HG02870 (cell line): ENCODE measurements at regions not wholly inside any gene's neighbourhood (a gene's known extent, or its start where the extent isn't known, plus 50 kb on each side); places are given as distances from the start of the nearest gene placed in this dataset.

Source experiments
- ATAC-seq: cut with Tn5 transposase; IDR thresholded peaks from one replicate; pipeline ENCODE4 v1.9.1; 2021; ENCODE audit warnings: mild to moderate bottlenecking, moderate library complexity; ENCODE audit not compliant: unreplicated experiment

DNA sequence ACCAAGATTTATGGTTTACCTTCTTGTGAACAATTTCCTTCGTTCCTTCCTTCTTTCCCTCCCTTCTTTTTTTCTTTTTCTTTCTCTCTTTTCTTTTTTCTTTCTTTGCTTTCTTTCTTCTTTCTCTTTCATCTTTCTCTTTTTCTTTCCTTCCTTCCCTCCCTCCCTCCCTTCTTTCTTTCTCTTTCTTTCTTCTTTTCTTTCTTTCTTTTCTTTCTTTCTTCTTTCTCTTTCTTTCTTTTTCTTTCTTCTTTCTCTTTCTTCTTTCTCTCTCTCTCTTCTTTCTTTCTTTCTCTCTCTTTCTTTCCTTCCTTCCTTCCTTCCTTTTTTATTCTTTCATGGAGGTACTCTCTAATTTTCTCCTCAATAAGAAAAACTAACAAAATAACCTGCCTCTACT, 462.1 kb upstream of the ATP2B1 start:
- no peak for ATAC-seq

GRCh38 chr12:90167518-90168208, 459.0 kb upstream of the ATP2B1 start:
- no peak for ATAC-seq

- ATAC-seq, result no peak
Observed at GRCh38 chr12:90166671-90167070, 458.0 kb upstream of the ATP2B1 start.

DNA sequence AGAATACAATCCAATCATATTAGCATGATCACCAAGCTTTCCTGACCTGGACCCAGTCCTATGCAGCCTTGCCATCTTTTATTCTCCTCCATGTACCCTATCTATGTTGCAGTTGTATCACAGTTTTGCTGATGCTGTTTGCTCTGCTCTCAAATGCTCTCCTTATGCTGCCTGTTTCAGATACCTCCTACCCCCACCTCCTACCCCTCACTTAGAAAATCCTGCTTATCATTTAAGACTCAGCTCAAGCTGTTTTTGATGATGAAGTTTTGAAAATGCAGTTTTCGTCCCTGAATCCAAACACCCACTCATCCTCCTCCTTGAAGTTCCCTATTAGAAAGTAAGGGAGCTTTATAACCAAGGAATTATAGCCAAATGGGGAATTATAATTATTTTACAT, 457.4 kb upstream of the ATP2B1 start:
- no peak for ATAC-seq

GRCh38 chr12:90163975-90164374, 455.3 kb upstream of the ATP2B1 start:
- no peak for ATAC-seq

GRCh38 chr12:90153827-90154226, 445.2 kb upstream of the ATP2B1 start:
- ATAC-seq, result no peak

- no peak for ATAC-seq
Observed at GRCh38 chr12:90152897-90153624, 444.4 kb upstream of the ATP2B1 start.

GRCh38 chr12:90151491-90152015, 442.9 kb upstream of the ATP2B1 start:
- ATAC-seq, result no peak

DNA sequence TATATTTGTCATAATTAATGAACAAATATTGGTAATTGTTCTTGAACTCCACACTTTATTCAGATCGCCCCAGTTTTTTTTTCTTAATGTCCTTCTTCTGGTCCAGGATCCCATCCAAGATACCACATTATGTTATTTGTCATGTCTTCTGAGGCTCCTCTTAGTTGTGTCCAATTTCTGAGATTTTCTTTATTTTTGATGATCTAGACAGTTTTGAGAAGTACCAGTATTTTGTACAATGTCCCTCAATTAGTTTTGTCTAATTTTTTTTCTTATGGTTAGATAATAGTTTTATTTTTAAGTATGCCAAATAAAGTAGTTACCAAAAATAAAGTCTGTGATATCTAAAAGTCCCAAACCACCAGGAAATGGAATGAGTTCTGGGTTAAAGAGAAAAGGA, 440.8 kb upstream of the ATP2B1 start:
- no peak for ATAC-seq

DNA sequence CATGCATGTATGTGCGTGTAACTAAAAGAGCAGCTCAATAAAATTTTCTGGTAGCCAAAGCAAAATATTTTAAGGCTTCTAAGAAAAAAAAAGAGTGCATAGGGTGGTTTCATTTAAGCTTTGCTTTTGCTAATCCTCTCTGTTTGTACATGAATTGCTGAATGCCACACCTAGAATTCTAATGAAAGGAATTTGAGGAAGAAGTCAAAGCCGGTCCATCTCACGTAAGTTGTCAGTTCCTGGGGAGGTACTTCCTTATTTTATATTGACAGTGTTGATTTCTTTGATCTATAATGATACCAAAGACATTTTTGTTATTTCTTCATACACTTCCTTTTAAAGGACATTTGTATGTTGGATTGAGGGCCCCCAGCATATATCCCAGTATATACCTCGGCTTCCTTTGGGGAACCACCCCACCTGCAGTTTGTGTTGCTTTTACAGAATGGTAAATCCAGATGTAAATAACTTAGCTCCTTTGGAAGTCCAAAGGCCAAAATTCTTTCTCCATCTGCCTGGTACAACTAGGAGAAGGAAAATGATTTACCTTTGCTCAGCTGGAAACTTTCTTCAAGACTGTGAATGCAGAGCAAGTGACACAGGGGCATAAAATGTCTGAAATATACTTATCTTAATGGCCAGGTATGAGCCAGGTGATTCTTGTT, 420.9 kb upstream of the ATP2B1 start:
- no peak for ATAC-seq

- no peak for ATAC-seq
Observed at GRCh38 chr12:90128526-90128925, 419.9 kb upstream of the ATP2B1 start.

DNA sequence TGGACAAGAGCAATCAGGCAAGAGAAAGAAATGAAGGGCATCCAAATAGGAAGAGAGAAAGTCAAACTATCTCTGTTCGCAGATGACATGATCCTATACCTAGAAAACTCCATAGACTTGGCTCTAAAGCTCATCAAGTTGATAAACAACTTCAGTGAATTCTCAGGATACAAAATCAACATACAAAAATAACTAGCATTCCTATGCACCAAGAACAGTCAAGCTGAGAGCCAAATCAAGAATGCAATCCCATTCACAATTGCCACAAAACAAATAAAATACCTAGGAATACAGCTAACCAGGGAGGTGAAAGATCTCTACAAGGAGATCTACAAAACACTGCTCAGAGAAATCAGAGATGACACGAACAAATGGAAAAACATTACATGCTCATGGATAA, 417.5 kb upstream of the ATP2B1 start:
- no peak for ATAC-seq

- no peak for ATAC-seq
Observed at GRCh38 chr12:90124914-90125313, 416.3 kb upstream of the ATP2B1 start.

GRCh38 chr12:90124289-90124688, 415.7 kb upstream of the ATP2B1 start:
- ATAC-seq, result no peak

GRCh38 chr12:90122681-90123080, 414.0 kb upstream of the ATP2B1 start:
- no peak for ATAC-seq

- no peak for ATAC-seq
Observed at GRCh38 chr12:90120627-90121026, 412.0 kb upstream of the ATP2B1 start.

- no peak for ATAC-seq
Observed at GRCh38 chr12:90112666-90113065, 404.0 kb upstream of the ATP2B1 start.

DNA sequence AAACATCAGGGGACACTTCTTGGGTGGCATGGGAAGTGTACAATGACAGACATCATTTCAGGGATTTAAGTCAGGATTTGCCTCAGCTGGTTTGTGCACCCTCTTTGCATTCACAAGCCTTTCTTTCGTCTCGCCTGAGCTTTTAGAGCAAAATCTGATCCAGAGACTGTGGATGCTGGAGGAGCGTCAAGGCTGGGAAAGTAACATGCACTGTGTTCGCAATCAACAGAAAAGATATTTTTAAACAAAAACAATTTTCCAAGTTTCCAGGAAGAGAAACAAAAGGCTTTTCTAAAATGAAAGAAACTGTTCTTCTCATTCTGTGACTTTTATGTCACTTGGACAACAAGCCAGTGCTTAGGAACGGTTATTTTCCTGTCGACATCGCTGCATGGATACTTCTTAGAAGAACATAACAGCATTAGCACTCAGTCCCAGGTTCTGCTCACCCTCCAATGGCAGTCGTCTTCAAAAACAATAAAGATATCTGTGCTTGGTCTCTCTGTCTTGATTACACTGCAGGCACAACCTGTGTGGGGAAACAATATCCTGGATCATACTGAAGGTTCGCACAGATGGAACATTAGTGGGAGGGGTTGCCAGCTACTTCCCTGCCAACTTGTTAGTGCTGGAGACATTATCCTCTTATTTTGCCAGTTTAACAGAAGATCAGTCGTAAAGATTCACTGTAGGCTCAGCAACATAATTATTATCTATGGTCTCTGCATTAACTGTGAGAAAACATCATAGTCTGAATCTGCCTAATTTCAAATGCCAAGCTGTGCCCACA, 403.3 kb upstream of the ATP2B1 start:
- no peak for ATAC-seq

GRCh38 chr12:90106568-90106967, 397.9 kb upstream of the ATP2B1 start:
- ATAC-seq, result no peak

- peak; percentile 79 for ATAC-seq
Observed at GRCh38 chr12:90102957-90103652, 394.5 kb upstream of the ATP2B1 start.
